MCF 10A (cell line): ENCODE measurements at regions not wholly inside any gene's neighbourhood (a gene's known extent, or its start where the extent isn't known, plus 50 kb on each side); places are given as distances from the start of the nearest gene placed in this dataset.

ENCODE experiments used
- BruUV-seq: library from RNA; stranded (reverse); fragments of 400-500 nt; replicated peaks from 2 replicates; lab custom pipeline; 2021; lab: Mats Ljungman, UMichigan
- CTCF ChIA-PET: fragments of 300-600 bp; sonication (Branson Sonifier 250); formaldehyde crosslinking; extraction: SDS; loops from one replicate; lab custom pipeline; 2021; ENCODE audit warnings: antibody characterized with exemption, inconsistent platforms; lab: Yijun Ruan, JAX
- POLR2A ChIA-PET: fragments of 300-600, 350-650 bp; sonication (Branson Sonifier 250); formaldehyde crosslinking; extraction: SDS; loops from one replicate; lab custom pipeline; 2020; ENCODE audit warnings: antibody characterized with exemption, inconsistent platforms; lab: Yijun Ruan, JAX
- DNase-seq: peaks from one replicate; pipeline ENCODE4 v3.0.0-alpha.2; 2018; ENCODE audit not compliant: unreplicated experiment
- H3K27ac Mint-ChIP-seq: one replicate; pipeline ENCODE4 v1.8.0; 2022; ENCODE audit warnings: mild to moderate bottlenecking, low read depth, mixed read lengths; ENCODE audit not compliant: unreplicated experiment
- H3K27me3 Mint-ChIP-seq: one replicate; pipeline ENCODE4 v1.8.0; 2022; ENCODE audit warnings: mixed read lengths; ENCODE audit not compliant: insufficient read depth, unreplicated experiment
- H3K36me3 Mint-ChIP-seq: one replicate; pipeline ENCODE4 v1.8.0; 2022; ENCODE audit warnings: mild to moderate bottlenecking, moderate library complexity, mixed read lengths; ENCODE audit not compliant: insufficient read depth, unreplicated experiment
- H3K4me1 Mint-ChIP-seq: one replicate; pipeline ENCODE4 v1.8.0; 2022; ENCODE audit warnings: mixed read lengths; ENCODE audit not compliant: insufficient read depth, unreplicated experiment
- H3K4me3 Mint-ChIP-seq: one replicate; pipeline ENCODE4 v1.8.0; 2022; ENCODE audit warnings: mild to moderate bottlenecking, moderate library complexity, mixed read lengths; ENCODE audit not compliant: unreplicated experiment
- H3K9me3 Mint-ChIP-seq: one replicate; pipeline ENCODE4 v1.8.0; 2022; ENCODE audit warnings: mixed read lengths; ENCODE audit not compliant: unreplicated experiment
- intact Hi-C: fragments of 100-400 bp; cut with micrococcal nuclease; formaldehyde crosslinking; loops from 2 replicates; pipeline ENCODE4 v1.14.1; 2022
- TF ChIP-seq, protein P1 (sequence below): fragments of 200-600 bp; IDR thresholded peaks from one replicate; pipeline ENCODE4 v1.8.0; 2022; ENCODE audit warnings: antibody characterized with exemption, mild to moderate bottlenecking; ENCODE audit not compliant: unreplicated experiment

DNA sequence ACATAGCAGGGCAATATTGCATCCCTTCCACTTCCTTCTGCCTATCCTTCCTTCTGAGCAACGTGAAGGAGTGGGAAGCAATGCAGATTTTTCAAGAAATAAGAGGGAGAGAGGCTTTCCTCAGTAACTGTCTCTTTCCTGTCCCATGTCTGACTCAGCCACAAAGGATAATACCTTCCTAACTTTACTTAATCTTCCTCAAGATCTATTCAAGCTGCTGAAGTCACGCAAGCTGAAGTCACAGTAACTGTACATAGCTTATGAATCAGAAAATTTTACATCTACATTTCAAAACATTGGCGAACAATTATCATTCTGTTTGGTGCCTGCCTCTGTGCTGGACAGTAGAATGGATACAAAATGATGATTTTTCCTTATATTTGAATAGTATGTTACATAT, 86.4 kb upstream of the POU3F2 start:
- peaks cover 10% of the 10 kb centered on the region for H3K9me3 Mint-ChIP-seq
- no peak overlapping the region for H3K4me3 Mint-ChIP-seq
- TF ChIP-seq, protein P1, sequence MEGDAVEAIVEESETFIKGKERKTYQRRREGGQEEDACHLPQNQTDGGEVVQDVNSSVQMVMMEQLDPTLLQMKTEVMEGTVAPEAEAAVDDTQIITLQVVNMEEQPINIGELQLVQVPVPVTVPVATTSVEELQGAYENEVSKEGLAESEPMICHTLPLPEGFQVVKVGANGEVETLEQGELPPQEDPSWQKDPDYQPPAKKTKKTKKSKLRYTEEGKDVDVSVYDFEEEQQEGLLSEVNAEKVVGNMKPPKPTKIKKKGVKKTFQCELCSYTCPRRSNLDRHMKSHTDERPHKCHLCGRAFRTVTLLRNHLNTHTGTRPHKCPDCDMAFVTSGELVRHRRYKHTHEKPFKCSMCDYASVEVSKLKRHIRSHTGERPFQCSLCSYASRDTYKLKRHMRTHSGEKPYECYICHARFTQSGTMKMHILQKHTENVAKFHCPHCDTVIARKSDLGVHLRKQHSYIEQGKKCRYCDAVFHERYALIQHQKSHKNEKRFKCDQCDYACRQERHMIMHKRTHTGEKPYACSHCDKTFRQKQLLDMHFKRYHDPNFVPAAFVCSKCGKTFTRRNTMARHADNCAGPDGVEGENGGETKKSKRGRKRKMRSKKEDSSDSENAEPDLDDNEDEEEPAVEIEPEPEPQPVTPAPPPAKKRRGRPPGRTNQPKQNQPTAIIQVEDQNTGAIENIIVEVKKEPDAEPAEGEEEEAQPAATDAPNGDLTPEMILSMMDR, result no peak
- POLR2A ChIA-PET, result interaction anchor here (0.6 kb wide), 1 partner anchor 956 kb away, joined by 3 read pairs; no protein-coding TSS in a partner anchor
- no TSS peak for BruUV-seq
- CTCF ChIA-PET, result interaction anchor here (0.6 kb wide), 1 partner anchor 163 kb away, joined by 5 read pairs; no protein-coding TSS in a partner anchor
- peaks cover 20% of the 10 kb centered on the region for H3K27me3 Mint-ChIP-seq
- H3K4me1 Mint-ChIP-seq, result no peaks in the 10 kb centered on the region
- H3K36me3 Mint-ChIP-seq, result no peaks in the 10 kb centered on the region
- intact Hi-C loops, result no loop called here
- no peak for DNase-seq
- H3K27ac Mint-ChIP-seq, result no peak overlapping the region

DNA sequence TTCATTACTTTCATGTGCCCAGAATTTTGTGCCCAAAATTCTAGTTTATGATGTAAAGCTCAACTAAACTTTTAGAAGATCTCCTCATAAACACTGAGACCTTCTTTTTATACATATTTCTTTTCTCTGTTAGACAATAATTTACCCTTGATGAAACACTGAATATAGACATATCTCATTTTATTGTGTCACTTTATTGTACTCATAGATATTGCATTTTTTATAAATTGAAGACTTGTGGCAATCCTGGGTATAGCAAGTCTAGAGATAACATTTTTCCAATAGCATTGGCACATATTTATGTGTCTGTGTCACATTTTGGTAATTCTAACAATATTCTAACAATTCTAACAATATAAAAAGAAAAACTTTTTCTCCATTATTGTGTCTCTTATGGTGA, 74.9 kb upstream of the POU3F2 start:
- Mint-ChIP-seq H3K4me1 (peaks cover 8% of the 10 kb centered on the region), H3K27ac (no peak overlapping the region), H3K4me3 (no peak overlapping the region), H3K9me3 (no peaks in the 10 kb centered on the region), H3K27me3 (peaks cover 15% of the 10 kb centered on the region), H3K36me3 (no peaks in the 10 kb centered on the region)
- CTCF ChIA-PET, result interaction anchor here (0.6 kb wide), 1 partner anchor 1008 kb away, joined by 3 read pairs; no protein-coding TSS in a partner anchor
- TF ChIP-seq, protein P1, result no peak
- POLR2A ChIA-PET, result no interaction called here
- no TSS peak for BruUV-seq
- intact Hi-C loops, result no loop called here
- no peak for DNase-seq

DNA sequence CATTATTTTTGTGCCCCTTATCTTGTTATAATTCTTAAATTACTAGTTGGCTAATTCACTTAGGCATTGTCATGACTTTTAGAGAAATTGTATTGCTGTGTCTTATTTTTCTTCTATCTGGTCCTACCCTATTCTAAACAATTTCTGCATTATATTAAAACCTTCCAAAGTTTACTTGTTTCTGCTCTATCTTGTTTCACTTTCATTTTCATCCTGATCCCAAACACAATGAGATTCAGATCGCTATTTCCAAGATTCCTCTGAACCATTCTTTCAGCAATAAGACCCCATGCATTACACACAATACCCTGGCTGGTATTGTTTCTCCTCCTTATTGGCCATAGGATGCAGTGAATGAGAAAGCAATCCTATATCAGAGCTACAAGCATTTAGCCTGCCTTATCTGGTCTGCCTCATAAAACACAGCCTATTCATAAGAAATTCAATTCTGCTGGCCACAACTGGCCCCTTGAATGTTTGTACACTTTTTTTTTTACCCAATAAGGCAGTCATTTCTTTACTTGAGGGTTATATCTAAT, 69.9 kb upstream of the POU3F2 start:
- Mint-ChIP-seq H3K9me3 (no peaks in the 10 kb centered on the region), H3K27me3 (peaks cover 39% of the 10 kb centered on the region), H3K36me3 (no peaks in the 10 kb centered on the region), H3K4me1 (peaks cover 10% of the 10 kb centered on the region), H3K27ac (no peak overlapping the region), H3K4me3 (peak overlapping the region; percentile 55)
- CTCF ChIA-PET, result interaction anchor here (0.6 kb wide), 1 partner anchor 93 kb away, joined by 4 read pairs; no protein-coding TSS in a partner anchor
- TF ChIP-seq, protein P1, result no peak
- POLR2A ChIA-PET, result no interaction called here
- DNase-seq, result no peak
- BruUV-seq, result no TSS peak
- intact Hi-C loops, result no loop called here

DNA sequence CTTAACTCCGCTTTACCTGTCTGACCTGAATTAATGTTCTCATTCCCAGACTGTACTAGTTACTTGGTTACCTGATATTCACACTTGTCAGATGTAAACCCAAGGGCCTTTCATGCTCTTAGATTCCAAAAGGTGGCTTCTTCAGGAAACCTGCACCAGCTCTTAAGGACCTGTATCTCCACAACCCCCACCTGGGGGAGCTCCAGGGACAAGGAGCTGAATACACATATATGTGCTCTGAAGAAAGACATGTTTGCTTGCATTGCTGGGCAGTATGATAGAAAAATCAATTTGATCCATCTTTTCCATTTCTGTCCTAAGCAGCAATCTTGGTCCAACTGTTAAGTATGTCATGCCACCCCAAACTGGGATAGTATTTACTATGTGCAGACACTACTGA, 64.8 kb upstream of the POU3F2 start:
- BruUV-seq, result no TSS peak
- TF ChIP-seq, protein P1, result peak; percentile 7
- ChIA-PET POLR2A (no interaction called here), CTCF (interaction anchor here (1.5 kb wide), 1 partner anchor 350 kb away, joined by 4 read pairs; no protein-coding TSS in a partner anchor)
- no peaks in the 10 kb centered on the region for H3K36me3 Mint-ChIP-seq
- peaks cover under 1% of the 10 kb centered on the region for H3K4me1 Mint-ChIP-seq
- no peak overlapping the region for H3K27ac Mint-ChIP-seq
- no peak overlapping the region for H3K4me3 Mint-ChIP-seq
- peaks cover 73% of the 10 kb centered on the region for H3K27me3 Mint-ChIP-seq
- intact Hi-C loops, result loop anchor here (1.0 kb wide), 2 partner anchors 76 to 350 kb away; no protein-coding TSS in a partner anchor
- peak; percentile 47 for DNase-seq
- H3K9me3 Mint-ChIP-seq, result no peaks in the 10 kb centered on the region
